ENCODE measurements at regions not wholly inside any gene's neighbourhood (a gene's known extent, or its start where the extent isn't known, plus 50 kb on each side); places are given as distances from the start of the nearest gene placed in this dataset.
A peak's percentile ranks its signal among the peaks of the same experiment; 100 is the strongest.

- TF ChIP-seq TFDP1 (CRISPR knock-in tag; IDR thresholded peaks at IDR 0.05; ENCODE audit: borderline replicate concordance), result peak; percentile 24; the same call in 1 of the 2 replicates
- TF ChIP-seq, protein P1, sequence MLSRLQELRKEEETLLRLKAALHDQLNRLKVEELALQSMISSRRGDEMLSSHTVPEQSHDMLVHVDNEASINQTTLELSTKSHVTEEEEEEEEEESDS (CRISPR knock-in tag; IDR thresholded peaks at IDR 0.05; ENCODE audit: borderline replicate concordance), result peak; percentile 73; the same call in 1 of the 2 replicates
- no peak for TF ChIP-seq ZNF550 (CRISPR knock-in tag; IDR thresholded peaks at IDR 0.05; ENCODE audit: borderline replicate concordance)
- TF ChIP-seq, protein P2, sequence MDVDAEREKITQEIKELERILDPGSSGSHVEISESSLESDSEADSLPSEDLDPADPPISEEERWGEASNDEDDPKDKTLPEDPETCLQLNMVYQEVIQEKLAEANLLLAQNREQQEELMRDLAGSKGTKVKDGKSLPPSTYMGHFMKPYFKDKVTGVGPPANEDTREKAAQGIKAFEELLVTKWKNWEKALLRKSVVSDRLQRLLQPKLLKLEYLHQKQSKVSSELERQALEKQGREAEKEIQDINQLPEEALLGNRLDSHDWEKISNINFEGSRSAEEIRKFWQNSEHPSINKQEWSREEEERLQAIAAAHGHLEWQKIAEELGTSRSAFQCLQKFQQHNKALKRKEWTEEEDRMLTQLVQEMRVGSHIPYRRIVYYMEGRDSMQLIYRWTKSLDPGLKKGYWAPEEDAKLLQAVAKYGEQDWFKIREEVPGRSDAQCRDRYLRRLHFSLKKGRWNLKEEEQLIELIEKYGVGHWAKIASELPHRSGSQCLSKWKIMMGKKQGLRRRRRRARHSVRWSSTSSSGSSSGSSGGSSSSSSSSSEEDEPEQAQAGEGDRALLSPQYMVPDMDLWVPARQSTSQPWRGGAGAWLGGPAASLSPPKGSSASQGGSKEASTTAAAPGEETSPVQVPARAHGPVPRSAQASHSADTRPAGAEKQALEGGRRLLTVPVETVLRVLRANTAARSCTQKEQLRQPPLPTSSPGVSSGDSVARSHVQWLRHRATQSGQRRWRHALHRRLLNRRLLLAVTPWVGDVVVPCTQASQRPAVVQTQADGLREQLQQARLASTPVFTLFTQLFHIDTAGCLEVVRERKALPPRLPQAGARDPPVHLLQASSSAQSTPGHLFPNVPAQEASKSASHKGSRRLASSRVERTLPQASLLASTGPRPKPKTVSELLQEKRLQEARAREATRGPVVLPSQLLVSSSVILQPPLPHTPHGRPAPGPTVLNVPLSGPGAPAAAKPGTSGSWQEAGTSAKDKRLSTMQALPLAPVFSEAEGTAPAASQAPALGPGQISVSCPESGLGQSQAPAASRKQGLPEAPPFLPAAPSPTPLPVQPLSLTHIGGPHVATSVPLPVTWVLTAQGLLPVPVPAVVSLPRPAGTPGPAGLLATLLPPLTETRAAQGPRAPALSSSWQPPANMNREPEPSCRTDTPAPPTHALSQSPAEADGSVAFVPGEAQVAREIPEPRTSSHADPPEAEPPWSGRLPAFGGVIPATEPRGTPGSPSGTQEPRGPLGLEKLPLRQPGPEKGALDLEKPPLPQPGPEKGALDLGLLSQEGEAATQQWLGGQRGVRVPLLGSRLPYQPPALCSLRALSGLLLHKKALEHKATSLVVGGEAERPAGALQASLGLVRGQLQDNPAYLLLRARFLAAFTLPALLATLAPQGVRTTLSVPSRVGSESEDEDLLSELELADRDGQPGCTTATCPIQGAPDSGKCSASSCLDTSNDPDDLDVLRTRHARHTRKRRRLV (CRISPR knock-in tag; IDR thresholded peaks at IDR 0.05), result peak; percentile 69; the same call in 1 of the 2 replicates
- TF ChIP-seq SAP130 (CRISPR knock-in tag; IDR thresholded peaks at IDR 0.05; ENCODE audit: low read depth), result peak; percentile 74
- 0 out of 2 replicates have a peak, but pooled peaks have one; percentile 38 for TF ChIP-seq CSRNP1 (CRISPR knock-in tag; IDR thresholded peaks at IDR 0.05)
- TF ChIP-seq MAZ (IDR thresholded peaks at IDR 0.05; ENCODE audit: borderline replicate concordance, low read depth, low read length), result no peak
- TF ChIP-seq MAZ (CRISPR knock-in tag; IDR thresholded peaks at IDR 0.05; ENCODE audit: low read depth), result 0 out of 2 replicates have a peak, but pooled peaks have one; percentile 45
- no peak for TF ChIP-seq KDM2A (CRISPR knock-in tag; IDR thresholded peaks at IDR 0.05; ENCODE audit: borderline replicate concordance, low read depth)
- TF ChIP-seq, protein P3, sequence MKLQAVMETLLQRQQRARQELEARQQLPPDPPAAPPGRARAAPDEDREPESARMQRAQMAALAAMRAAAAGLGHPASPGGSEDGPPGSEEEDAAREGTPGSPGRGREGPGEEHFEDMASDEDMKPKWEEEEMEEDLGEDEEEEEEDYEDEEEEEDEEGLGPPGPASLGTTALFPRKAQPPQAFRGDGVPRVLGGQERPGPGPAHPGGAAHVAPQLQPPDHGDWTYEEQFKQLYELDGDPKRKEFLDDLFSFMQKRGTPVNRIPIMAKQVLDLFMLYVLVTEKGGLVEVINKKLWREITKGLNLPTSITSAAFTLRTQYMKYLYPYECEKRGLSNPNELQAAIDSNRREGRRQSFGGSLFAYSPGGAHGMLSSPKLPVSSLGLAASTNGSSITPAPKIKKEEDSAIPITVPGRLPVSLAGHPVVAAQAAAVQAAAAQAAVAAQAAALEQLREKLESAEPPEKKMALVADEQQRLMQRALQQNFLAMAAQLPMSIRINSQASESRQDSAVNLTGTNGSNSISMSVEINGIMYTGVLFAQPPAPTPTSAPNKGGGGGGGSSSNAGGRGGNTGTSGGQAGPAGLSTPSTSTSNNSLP (IDR thresholded peaks at IDR 0.05; ENCODE audit: low read depth, low read length), result peak; percentile 94
- TF ChIP-seq, protein P4, sequence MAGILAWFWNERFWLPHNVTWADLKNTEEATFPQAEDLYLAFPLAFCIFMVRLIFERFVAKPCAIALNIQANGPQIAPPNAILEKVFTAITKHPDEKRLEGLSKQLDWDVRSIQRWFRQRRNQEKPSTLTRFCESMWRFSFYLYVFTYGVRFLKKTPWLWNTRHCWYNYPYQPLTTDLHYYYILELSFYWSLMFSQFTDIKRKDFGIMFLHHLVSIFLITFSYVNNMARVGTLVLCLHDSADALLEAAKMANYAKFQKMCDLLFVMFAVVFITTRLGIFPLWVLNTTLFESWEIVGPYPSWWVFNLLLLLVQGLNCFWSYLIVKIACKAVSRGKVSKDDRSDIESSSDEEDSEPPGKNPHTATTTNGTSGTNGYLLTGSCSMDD (CRISPR knock-in tag; IDR thresholded peaks at IDR 0.05), result no peak
- TF ChIP-seq EP300 (IDR thresholded peaks at IDR 0.05; ENCODE audit: low read depth in 2 of 2, low read length in 2 of 2), result peak; percentile 48 to 95; a peak in 2 of 4 replicates
- TF ChIP-seq EP300 (CRISPR knock-in tag; IDR thresholded peaks at IDR 0.05; ENCODE audit: borderline replicate concordance), result peak; percentile 85
- peak; percentile 65 for TF ChIP-seq ELF3 (CRISPR knock-in tag; IDR thresholded peaks at IDR 0.05)
- TF ChIP-seq GTF3A (CRISPR knock-in tag; conservative IDR thresholded peaks at IDR 0.05), result 0 out of 2 replicates have a peak, but pooled peaks have one; percentile 50
Observed at GRCh38 chr12:24078318-24078765, 128.9 kb upstream of the SOX5 start (continued).

Data from HepG2 (cell line).